GM10266 (cell line): ENCODE measurements at regions not wholly inside any gene's neighbourhood (a gene's known extent, or its start where the extent isn't known, plus 50 kb on each side); places are given as distances from the start of the nearest gene placed in this dataset.

Source experiments
- DNase-seq: peaks from one replicate; pipeline ENCODE4 v3.0.0; 2012; ENCODE audit errors: extremely low spot score
- TF ChIP-seq, protein P1 (sequence below): IDR thresholded peaks from 2 replicates; pipeline ENCODE4 v1.5.1; 2012; ENCODE audit warnings: mild to moderate bottlenecking, low read depth; ENCODE audit not compliant: control insufficient read depth, insufficient read depth; ENCODE audit errors: missing control alignments

DNA sequence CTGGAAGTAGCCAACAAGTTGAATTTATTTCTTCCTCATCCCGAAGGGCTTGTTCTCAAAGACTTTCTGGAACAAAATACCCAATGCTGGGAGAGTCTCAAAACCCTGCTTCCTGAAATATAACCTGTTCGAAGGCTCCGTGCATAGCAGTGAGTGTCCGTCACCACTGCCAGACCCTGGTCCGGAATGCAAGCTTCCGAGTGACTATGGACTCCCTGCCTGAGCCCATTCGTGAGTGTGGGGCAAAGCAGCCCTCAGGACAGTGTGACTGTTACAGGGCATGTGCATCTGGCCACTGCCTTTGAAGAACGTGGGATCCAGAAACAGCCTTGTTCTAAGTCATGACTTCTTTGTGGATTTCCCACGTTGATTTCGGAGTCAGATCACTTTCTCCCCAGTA lies 214.5 kb upstream of the IGF1R start:
- TF ChIP-seq, protein P1, sequence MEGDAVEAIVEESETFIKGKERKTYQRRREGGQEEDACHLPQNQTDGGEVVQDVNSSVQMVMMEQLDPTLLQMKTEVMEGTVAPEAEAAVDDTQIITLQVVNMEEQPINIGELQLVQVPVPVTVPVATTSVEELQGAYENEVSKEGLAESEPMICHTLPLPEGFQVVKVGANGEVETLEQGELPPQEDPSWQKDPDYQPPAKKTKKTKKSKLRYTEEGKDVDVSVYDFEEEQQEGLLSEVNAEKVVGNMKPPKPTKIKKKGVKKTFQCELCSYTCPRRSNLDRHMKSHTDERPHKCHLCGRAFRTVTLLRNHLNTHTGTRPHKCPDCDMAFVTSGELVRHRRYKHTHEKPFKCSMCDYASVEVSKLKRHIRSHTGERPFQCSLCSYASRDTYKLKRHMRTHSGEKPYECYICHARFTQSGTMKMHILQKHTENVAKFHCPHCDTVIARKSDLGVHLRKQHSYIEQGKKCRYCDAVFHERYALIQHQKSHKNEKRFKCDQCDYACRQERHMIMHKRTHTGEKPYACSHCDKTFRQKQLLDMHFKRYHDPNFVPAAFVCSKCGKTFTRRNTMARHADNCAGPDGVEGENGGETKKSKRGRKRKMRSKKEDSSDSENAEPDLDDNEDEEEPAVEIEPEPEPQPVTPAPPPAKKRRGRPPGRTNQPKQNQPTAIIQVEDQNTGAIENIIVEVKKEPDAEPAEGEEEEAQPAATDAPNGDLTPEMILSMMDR, result no peak
- no peak for DNase-seq

DNA sequence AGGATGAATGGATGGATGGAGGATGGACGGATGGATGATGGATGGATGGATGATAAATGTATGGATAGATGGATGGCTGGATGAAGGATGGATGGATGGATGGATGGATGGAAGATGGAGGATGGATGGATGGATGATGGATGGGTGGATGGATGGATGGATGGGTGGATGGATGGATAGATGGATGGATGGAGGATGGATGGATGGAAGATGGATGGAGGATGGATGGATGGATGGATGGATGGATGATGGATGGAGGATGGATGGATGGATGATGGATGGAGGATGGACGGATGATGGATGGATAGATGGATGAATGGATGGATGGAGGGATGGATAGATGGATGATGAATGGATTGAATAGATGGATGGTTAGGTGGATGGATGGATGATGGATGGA lies 210.6 kb upstream of the IGF1R start:
- TF ChIP-seq, protein P1, result no peak

DNA sequence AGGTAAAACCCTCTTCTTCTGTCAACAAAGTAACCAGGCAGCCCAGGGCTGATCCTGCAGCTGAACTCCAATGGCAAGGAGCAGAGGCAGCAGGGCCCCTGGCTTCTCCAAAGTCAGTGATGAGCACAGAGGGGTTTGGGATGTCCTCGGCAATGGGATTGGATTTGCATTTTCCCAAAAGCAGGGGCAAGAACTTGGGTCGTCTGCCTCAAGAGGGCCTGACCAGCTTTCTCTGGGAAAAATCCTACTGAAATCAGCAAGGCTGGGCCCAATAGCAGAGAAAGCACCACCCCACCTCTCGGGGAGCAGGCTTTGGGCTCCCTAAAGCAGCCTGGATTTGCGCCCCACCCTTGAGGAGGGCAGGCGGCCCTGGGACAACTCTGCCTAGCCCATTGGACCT lies 210.0 kb upstream of the IGF1R start:
- TF ChIP-seq, protein P1, result no peak

More for the DNA sequence above, 210.6 kb upstream of the IGF1R start:
- DNase-seq, result no peak

DNA sequence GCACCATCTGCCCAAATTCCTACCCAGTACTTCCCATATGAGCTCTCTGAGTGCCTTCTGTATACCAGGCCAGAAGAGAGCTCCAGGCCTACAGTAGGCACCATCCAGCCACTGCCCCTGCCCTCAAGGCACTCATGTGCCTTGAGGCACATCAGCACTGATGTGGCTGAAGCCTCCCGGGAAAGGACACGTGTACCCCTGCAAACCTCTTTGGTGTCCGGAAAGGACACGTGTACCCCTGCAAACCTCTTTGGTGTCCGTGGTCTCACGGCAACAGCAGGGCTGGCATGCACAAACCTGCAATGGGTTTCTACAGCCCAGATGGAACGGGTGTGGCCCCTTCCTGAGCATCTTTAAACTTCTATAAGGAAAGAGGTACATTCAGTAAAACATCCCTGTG lies 209.4 kb upstream of the IGF1R start:
- DNase-seq, result no peak
- TF ChIP-seq, protein P1, result no peak

More for the DNA sequence above, 210.0 kb upstream of the IGF1R start:
- DNase-seq, result no peak

DNA sequence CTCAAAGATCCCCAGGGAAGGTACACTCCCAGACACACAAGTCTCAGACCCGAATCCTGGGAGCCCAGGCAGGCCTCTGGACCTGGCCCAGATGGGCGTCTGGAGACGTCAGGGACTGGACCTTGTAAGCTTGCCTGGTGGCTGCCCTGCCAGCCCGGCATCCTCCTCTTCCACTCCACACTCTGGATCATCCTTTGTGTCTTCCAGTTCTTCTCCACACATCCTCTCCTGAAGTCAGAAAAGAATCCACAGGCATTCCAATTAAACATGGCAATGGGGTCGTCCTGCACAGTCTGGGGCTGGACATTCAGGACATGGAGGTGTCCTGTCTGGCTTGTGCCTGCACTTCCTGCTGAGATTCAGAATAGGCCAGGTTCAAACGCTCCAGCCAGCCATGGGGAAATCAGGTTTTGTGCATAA lies 208.8 kb upstream of the IGF1R start:
- TF ChIP-seq, protein P1, result no peak
- no peak for DNase-seq

DNA sequence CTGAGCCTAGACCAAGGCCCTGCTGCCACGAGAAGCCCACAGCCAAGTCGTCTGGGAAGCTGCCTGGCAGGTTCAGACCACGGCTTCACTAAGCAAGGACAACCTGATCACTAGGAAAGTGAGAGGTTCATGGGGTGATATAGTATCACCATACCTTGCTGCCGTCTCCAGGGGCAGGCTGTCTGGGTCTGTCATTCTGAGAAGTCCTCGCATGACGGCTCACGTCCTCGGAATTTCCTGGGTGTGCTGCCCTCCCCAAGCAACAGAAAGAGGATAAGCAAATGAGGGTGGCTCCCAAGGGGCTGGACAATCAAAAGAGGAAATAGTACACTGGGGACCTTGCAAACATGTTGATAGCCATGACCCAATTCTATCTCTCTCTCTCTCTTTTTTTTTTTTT lies 207.4 kb upstream of the IGF1R start:
- TF ChIP-seq, protein P1, result no peak
- DNase-seq, result no peak

DNA sequence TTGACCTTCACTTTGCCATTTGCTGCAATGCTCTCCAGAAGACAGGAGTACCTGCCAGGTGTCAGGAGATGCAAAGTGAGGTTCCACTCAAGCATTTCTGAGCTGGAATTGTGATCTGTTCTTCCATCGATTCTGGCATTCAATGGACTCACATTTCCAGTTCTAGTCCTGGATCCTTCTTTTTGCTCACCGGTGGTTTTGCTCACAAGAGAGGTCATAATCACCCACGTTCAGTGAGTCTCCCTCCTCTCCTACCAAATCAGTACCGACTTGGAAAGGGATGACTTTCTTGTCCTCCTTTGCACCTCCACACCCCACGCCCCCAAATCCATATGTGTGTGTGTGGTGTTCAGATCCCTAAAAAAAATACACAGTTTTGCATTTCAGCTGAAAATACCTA lies 206.7 kb upstream of the IGF1R start:
- TF ChIP-seq, protein P1, result no peak
- DNase-seq, result no peak
